ENCODE measurements at regions not wholly inside any gene's neighbourhood (a gene's known extent, or its start where the extent isn't known, plus 50 kb on each side); places are given as distances from the start of the nearest gene placed in this dataset.

DNA sequence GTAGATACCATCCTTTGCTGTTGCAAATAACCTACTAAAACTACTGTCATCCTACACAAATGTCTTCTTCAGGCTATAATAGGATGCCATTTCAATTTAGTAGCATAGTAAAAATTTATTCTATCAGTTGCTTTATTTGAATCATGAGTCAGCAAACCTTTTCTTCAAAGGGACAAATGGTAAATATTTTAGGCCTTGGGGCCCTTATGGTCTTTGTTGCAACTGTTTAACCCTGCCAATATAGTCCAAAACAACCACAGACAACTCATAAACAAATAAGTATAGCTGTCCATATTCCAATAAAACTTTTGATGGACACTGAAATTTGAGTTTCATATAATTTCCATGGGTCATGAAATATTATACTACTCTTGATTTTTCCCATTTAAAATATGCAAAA lies 54.0 kb upstream of the CCBE1 start:
- no peak for DNase-seq

DNA sequence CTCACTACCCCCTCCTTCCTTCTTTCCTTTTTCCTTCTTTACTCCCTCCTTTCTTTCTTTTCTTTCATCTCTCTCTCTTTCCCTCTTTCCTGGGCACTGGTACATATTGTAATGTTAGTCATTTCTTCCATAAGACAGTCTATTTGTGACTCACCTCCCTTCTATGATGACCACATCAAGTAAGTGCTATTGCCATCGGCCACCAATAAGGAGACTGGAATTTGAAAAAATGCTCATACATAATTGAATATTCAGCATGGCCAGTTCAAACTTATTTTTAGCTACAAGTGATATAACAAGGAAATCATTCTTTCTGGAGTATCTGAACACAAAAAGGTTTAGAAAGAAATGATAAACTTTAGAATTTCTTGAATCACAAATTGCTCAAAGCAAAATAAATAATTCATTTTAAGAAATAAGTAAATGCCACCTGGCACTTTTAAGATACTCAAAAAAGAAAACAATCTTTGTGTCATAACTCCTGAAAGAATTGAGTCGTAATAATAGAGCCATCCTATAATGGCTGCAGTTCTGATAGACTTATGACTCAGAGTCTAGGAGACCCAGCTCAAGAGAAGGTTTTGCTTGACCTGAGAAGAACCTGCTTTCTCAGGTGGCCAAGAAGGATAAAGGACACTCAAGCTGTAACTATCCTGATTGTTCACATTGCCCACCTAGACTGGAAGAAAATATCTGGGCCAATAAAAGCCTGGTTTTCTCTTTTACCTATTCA lies 51.6 kb upstream of the CCBE1 start:
- no peak for DNase-seq
